Fibroblast of upper back skin (primary cell): ENCODE measurements at regions not wholly inside any gene's neighbourhood (a gene's known extent, or its start where the extent isn't known, plus 50 kb on each side); places are given as distances from the start of the nearest gene placed in this dataset.

Experiments used
- DNase-seq: peaks from one replicate; pipeline ENCODE4 v3.0.0-alpha.2; 2013

GRCh38 chr7:156445997-156446761 is 194.4 kb upstream of the RNF32 start:
- no peak for DNase-seq

- no peak for DNase-seq
These were observed 198.1 kb upstream of the RNF32 start for GRCh38 chr7:156442516-156442915.

DNA sequence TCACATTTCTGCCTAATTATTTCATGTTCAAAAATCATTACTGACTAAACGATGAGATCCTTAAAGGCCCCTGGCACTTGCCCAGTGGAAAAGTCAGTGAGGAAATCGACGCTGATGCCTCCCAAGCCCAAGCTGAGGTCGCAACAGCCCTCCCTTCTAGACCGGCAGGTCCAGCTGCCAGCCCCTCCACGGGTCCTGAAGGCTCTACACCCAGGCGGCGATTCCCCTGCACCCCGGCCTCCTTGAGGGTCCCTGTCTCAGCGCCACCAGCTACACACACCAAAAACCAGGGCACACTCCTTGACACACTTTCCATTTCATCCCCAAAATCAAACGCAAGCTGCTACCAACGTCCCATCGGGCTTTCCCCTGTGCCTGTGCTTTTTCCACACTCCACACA is 200.1 kb upstream of the RNF32 start:
- no peak for DNase-seq

- no peak for DNase-seq
These were observed 202.6 kb upstream of the RNF32 start for GRCh38 chr7:156438011-156438410.

- no peak for DNase-seq
These were observed 203.5 kb upstream of the RNF32 start for GRCh38 chr7:156437021-156437614.

- DNase-seq = no peak
These were observed 204.9 kb upstream of the RNF32 start for GRCh38 chr7:156435486-156436231.

DNA sequence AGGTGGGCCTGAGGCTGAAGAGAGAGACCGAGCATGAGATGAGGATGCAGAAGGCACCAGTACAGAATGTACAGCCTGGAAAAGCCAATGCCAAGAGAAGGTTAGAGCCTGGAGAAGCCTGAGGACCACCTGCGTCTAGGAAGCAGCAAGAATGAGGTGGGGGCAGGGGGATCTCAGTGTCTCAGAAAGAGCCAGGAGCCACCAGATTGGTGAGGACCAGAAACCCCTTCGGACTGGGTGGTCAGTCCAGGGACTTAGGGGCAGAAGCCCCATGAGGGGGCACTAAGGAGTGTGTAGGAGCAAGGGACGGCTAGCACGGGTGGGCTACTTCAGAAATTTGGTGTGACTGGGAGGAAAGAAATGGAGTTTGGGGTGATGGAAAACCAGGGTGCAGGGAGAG is 205.9 kb upstream of the RNF32 start:
- no peak for DNase-seq

DNA sequence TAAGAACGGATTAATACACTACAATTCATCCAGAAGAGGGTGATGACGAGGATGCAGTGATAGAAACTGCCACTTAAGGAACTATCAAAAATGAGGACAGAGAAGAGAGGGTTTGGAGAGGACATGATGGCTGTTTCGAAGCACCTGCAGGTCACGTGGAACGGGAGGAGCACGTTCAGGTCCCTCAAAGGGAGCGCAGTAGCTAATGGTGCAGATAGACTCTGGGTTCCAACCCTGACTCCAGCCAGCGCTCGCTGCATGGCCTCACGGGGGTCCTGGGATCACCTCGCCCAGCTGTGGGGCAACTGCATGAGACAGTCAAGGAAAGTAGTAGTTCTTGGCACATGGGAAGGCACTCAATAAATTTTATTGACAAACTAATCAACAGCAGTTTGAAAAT is 208.6 kb upstream of the RNF32 start:
- DNase-seq = no peak

- DNase-seq = no peak
These were observed 210.5 kb upstream of the RNF32 start for GRCh38 chr7:156430109-156430508.

DNA sequence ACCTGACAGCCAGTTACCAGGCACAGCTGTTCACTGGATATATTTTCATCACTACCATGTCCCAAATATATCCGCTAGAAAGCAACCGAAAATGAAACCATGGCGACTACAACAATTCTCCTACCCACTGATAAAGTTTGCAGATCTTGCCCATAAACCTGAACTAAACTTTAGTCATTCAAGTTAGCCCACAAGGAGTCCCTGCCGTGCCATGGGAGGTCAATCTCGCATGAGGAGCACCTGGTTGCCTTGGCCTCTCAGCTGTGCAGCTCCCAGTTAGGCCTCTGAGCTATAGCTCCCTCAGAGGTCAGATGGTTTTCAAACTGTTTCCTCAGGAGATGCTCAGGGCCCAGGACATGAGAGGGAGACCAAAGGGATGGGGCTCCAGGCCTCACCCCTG is 211.1 kb upstream of the RNF32 start:
- DNase-seq = no peak

DNA sequence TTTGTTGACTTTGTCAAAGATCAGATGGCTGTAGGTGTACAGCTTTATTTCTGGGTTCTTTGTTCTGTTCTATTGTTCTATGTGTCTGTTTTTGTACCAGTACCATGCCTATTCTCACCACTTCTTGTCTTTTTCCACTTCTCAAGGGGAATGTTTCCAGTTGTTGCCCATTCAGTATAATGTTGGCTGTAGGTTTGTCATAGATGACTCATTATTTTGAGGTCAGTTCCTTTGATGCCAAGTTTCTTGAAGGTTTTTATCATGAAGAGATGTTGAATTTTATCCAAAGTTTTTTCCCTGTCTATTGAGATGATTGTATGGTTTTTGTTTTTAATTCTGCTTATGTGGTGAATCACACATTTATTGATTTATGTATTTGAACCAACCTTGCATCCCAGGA is 216.7 kb upstream of the RNF32 start:
- no peak for DNase-seq

GRCh38 chr7:156420496-156420895 is 220.1 kb upstream of the RNF32 start:
- no peak for DNase-seq

GRCh38 chr7:156419782-156420181 is 220.8 kb upstream of the RNF32 start:
- DNase-seq = no peak

- DNase-seq = no peak
These were observed 238.3 kb upstream of the RNF32 start for GRCh38 chr7:156402255-156402654.

DNA sequence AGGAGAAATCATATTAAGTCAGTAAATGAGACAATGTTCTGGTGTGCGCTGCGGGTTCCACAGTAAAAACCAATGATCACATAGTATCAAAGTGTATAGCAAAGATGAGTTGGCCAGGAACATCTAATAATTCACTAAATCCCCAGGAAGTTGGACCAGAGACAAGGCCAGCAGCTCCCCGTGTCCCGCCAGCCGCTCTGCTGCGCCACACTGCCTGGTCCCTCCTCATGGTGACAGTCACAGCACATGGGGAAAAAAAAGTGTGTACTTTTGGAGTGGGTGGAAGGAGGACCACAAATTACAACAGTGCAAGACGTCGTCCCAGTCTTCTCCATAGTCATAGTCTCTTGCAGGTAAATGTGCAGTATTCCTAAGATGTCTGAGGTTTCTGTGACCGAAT is 239.0 kb upstream of the RNF32 start:
- DNase-seq = no peak

- DNase-seq = no peak
These were observed 240.5 kb upstream of the RNF32 start for GRCh38 chr7:156400046-156400445.

GRCh38 chr7:156397249-156397648 is 243.3 kb upstream of the RNF32 start:
- no peak for DNase-seq

DNA sequence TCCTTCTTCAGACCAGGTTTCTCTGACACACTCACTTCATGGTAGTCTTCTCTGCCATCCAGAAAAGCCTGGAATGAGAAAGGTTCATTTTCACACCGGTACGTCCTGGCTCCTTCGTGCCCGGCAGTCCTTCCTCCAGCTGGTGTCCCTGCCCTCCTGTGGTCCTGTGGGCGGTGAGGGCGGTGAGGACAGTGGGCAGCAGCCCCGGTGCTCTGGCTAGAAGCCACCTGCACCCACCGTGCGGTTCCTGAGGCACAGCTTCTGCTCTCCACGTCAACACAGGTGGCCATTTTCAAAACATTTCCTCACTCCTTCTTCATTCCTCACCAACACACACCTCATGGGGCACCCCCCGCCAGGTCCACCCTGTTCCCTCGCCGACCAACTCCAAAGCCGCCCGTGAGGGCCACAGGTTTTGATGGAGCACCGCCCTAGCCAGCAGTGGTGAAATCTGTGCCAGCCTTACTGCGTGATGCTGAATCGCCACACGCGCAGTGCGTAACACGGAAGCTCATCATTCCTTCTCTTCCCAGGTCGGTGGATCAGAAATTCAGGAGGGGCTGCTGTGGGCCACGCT is 251.4 kb upstream of the RNF32 start:
- DNase-seq = no peak

GRCh38 chr7:156386097-156386496 is 254.5 kb upstream of the RNF32 start:
- DNase-seq = no peak

- no peak for DNase-seq
These were observed 255.9 kb upstream of the RNF32 start for GRCh38 chr7:156384706-156385105.

DNA sequence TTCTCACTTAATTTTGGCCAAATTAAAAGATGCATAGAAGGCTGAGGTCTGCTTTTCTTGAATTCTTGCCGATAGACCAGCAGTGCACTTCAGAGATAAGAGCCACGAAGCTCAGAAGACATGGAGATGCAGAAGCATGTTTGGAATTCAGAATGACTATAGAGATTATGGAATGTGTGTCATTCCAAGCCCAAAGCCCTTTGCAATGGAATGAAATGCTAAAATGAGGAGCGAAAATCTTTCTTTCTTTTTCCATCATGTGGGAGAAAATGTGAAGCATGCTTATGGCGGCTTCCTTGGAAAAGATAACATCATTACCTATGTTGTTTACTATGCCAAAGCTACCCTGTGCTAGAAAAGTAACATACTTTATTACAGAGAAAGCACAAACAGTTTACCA is 257.0 kb upstream of the RNF32 start:
- DNase-seq = no peak

DNA sequence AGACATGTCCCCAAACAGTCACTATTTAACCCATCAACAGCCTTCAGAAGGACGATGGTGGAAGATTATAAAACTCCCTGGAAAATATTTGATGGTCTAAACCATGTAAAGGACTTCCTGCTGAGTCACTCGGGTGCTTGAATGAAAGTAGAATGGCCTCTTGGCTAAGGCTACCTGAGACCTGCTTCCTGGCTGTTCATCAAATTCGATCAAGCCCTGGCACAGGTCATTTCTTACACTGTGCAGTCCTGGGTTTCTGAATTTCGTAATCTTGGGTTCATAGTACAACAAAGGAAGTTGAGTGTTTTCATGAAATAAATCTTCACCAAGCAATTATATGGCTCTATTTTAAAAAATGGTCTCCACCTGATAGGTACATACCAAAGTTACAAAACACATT is 260.3 kb upstream of the RNF32 start:
- no peak for DNase-seq

DNA sequence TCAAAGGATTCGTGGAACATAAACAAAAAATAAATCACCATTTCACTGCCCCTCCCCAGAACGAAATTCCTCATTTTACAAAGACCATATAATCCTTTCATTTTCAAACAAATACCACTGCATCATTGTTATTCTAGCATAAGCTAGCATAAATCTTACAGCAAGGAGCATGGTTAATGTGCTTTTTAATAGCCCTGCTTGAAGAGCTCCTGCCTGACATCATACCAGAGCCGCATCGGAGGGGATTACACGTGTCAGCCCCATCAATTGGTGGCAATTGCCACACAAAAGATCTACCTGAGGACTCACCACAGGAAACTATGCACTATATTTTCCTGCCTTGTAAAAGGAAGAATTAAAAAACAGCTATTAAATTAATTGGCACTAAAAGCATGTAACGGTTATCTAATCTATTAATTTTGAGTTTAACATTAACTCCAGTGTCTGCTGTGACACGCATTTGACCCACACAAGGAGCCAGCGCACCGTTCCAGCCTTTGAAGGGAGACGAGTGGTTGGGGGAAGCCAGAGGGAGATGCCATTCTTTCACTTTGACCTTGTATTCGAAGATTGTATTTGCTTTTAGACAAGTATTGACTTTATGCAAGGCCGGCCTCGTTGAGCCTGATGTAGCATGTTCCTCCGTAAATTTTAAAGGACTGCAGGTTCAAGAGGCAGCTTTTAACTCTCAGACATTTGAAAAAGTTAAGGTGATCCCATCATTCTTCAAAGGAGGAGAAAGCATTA is 261.1 kb upstream of the RNF32 start:
- DNase-seq = no peak
